Umbilical cord (tissue), 1 donor: ENCODE measurements at regions not wholly inside any gene's neighbourhood (a gene's known extent, or its start where the extent isn't known, plus 50 kb on each side); places are given as distances from the start of the nearest gene placed in this dataset.
A peak's percentile ranks its signal among the peaks of the same experiment; 100 is the strongest.

ENCODE experiments used
- DNase-seq: peaks from one replicate; pipeline ENCODE4 v3.0.0-alpha.2; 2015; ENCODE audit warnings: low spot score

GRCh38 chr21:39124681-39125251, 58.5 kb downstream of the PSMG1 start:
- peak; percentile 76 for DNase-seq

- DNase-seq: no peak
Observed at GRCh38 chr21:39123375-39123774, 59.9 kb downstream of the PSMG1 start.

- DNase-seq: no peak
Observed at GRCh38 chr21:39121600-39122355, 61.5 kb downstream of the PSMG1 start.

- no peak for DNase-seq
Observed at GRCh38 chr21:39120876-39121599, 62.2 kb downstream of the PSMG1 start.

- no peak for DNase-seq
Observed at GRCh38 chr21:39119891-39120290, 63.4 kb downstream of the PSMG1 start.

DNA sequence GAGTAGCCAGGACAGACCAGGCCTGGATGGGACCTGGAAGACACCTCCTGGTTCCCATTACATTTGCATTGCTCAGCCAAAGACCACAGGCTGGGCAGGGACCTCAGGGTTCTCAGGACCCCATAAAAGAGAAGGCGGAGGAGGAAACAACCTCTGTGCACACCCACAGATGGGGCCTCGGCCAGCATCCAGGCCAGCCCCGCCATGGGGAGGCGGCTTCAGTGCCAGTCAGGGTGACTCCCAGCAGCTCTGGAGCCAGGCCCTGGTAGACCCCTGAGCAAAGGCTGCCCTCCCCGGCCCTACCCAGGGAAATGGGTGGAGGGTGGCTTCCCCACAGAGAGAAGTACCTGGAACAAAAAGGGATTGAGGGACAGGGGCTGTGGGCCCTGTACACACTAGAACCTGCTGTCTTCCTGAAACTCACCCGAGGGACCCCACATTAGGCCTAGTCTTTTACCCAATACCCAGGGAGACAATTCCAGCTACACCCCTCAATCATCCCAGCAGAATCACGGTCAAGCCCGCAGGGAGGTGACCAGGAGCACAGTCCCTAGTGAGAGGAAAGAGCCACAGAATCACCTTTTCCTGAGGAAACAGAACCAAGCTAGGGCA, 64.5 kb downstream of the PSMG1 start:
- no peak for DNase-seq

- no peak for DNase-seq
Observed at GRCh38 chr21:39118061-39118460, 65.2 kb downstream of the PSMG1 start.

DNA sequence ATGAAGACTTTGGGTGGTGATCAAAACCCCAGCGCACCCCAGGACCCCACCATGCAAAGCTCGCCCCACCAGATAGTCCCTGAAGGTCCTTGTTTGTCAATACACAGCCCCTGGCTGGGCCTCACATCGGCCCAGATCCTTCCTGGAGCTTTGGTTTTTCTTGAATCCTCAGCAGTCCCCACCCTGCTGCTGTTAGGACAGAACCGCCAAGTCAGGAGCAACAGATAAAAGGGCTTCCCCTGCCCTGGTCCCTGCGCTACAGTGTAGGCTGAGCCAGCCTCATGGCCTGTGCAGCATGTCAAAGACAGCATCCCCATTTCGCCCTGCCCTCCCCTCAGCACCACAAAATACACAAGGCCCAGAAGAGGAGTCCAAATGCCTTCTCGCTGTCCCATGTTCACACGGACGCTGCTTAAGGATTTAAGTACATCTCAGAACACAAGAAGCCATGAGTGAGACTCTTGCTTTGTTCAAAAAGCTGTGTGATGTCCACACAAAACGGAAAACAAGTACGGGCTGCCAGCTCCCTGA, 65.7 kb downstream of the PSMG1 start:
- peak; percentile 53 for DNase-seq

GRCh38 chr21:39116761-39117439, 66.4 kb downstream of the PSMG1 start:
- no peak for DNase-seq

GRCh38 chr21:39115576-39116235, 67.5 kb downstream of the PSMG1 start:
- DNase-seq: no peak

DNA sequence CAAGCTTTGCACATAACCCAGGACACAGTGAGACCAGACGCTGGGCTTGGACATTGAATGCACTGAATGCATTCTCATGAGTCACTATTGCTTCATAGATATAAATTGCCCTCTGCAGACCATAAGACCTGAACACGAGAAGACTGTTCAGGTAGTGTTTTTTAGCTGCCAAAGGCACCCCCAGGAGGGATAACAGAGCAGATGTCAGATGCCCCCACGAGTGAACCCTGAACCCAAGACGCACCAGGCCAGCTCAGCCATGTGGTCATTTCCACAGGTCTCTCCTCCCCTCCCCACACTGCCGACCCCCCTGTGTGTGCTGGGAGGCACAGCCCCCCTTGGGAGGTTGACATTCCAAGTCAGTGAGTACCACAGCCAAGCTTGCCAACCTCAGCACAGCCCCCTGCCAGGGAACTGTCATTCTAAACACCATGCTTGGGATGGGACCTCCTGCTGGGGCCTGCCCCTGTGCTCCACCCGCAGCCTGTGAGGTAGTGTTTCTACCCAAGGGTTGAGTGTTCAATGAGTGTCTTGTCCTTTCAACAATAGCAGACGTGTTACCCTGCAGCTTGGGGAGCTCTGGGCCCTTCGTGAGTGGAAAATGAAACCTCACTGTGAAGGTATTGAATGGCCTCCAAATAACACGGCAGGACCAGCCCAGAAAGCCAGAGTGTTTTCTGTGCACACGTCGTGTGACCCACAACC, 68.2 kb downstream of the PSMG1 start:
- DNase-seq: no peak

GRCh38 chr21:39111931-39112550, 71.2 kb downstream of the PSMG1 start:
- peak; percentile 78 for DNase-seq

DNA sequence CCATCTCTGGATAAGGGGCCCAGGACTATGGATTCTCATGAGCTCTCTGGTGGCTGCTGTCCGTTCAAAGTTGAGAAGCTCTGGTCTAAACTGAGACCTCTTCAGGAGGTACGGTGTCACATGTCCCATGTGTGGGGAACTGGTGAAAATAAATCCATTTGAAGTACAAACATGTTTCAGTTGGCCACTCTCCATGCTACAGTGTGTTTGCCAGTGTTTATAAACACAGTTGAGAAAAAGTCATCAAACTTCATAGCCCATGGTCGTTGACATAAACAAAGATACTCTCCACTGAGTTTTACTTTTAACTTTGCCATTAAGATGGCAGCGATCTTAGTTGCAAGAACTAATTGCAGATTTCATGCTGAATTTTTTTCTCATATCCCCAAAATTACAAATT, 72.8 kb downstream of the PSMG1 start:
- no peak for DNase-seq

GRCh38 chr21:39109596-39110210, 73.5 kb downstream of the PSMG1 start:
- DNase-seq: no peak

- DNase-seq: no peak
Observed at GRCh38 chr21:39109163-39109530, 74.1 kb downstream of the PSMG1 start.

GRCh38 chr21:39108291-39109162, 74.7 kb downstream of the PSMG1 start:
- DNase-seq: no peak

- no peak for DNase-seq
Observed at GRCh38 chr21:39107739-39108138, 75.5 kb downstream of the PSMG1 start.

DNA sequence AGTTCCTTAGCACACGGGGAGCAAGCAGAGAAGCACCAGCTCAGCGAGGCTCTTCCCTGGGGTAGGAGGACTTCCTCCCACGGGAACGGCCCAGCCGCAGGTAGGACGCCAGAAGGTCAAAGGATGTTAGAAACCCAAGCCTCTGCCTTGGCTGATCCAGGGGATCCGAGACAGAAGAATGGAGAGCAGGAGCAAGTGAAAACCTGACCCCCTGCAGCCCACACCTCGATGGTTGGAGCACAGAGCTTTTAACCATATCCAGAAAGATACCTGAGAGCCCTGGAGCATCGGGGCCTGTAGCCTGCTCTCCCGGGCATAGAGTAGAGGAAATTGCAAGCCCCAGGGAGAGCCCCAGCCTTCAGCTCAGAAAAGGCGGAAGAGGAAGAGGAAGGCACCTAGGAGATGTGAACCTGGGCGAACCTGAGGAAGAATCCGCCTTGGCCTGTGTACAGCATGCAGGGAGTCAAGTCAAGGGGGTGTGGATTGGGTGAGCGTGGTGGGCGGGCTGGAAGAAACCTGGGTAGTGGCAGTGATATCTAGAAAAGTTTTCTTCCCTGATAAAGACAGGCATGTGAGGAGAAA, 76.3 kb downstream of the PSMG1 start:
- DNase-seq: no peak
